ENCODE measurements at regions not wholly inside any gene's neighbourhood (a gene's known extent, or its start where the extent isn't known, plus 50 kb on each side); places are given as distances from the start of the nearest gene placed in this dataset.

GRCh38 chr4:160423879-160424451 lies 1321.1 kb downstream of the RAPGEF2 start:
- TF ChIP-seq CTCF (IDR thresholded peaks at IDR 0.05) (no peak), POLR2A (IDR thresholded peaks at IDR 0.05) (no peak)
